ENCODE measurements at regions not wholly inside any gene's neighbourhood (a gene's known extent, or its start where the extent isn't known, plus 50 kb on each side); places are given as distances from the start of the nearest gene placed in this dataset.

DNA sequence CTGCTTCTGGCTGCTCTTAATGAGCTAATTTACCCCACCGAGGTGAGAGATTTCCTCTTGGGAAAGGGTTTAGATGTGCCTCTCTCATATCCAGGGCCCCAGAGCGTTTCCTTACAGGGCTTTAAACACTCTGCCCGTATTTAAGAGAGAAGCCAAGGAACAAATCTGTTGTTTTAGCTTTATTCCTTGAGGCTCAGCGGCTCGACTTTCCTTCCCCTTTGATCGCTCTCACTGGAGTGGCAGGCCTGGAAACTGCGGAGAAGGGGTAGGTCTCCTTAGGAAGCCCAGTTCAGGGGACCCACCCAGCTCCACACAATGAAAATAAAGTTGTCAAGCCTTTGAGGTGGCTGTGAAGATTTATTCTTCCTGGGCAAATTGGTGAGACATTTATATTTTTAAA is 132.0 kb upstream of the JAG1 start:
- DNase-seq (ENCODE audit: low read depth in 3 of 3), result no peak

DNA sequence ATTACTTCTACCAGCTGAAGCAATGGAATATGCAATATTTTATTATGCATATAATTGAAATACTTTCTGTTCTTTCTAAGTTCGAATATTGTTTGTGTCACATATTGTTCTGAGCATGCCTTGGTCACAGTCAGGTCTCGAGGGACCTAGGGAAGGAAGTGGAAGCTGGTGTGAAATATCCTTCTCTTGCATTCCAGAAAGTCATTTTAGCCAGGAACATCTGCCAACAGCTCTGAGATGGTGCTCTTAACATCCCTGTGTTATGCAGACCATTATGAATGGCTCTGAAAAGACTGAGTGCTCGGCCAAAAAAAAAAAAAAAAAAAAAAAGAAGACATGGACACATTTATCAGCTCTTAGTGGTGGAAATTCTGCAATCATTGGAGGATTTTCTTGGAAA is 132.7 kb upstream of the JAG1 start:
- no peak for DNase-seq (ENCODE audit: low read depth in 3 of 3)

DNA sequence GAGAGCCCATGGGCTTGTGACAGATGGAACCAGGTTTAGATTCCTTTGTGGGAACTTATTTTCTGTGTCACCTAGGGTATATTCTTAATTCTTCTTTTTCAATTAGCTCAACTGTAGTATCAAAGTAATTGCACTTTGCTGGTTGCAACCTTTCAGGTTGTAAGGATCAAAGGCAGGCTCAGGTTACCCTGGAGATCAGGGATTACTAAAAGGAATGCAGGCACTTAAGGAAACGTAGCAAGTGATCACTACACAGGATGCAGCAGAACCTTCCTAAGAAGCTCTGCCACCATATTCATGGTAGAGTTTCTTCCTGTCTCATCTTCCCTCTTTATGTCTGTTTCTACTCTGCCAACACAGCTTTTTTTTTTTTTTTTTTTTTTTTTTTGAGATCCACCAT is 133.2 kb upstream of the JAG1 start:
- no peak for DNase-seq (ENCODE audit: low read depth in 3 of 3)

DNA sequence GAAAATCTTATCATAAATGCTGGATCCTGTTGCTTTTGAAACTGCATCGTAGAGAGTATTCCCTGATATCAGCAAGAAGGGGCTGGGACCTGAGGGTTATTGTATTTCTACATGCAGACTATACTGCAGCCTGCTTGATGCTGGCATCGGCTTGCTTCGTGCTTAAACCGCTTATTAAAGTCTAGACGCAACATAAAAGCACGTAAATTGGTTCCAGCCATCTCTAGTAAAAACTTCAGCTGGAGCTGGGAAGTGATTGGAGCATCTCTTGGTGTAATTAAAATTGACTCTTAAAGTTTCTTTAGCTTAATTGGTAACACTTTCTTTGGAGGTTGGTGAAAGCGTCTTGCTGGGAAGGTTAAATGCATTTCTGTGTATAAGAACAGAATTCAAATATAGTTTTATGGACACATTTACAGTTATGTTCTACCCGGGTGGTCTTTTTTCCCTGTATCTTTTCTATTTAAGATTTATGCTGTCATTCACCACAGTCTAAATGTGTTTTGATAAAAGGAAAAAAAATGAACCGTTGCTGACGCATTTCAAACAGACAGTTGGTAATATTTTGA is 139.0 kb upstream of the JAG1 start:
- no peak for DNase-seq (ENCODE audit: low read depth in 3 of 3)

DNA sequence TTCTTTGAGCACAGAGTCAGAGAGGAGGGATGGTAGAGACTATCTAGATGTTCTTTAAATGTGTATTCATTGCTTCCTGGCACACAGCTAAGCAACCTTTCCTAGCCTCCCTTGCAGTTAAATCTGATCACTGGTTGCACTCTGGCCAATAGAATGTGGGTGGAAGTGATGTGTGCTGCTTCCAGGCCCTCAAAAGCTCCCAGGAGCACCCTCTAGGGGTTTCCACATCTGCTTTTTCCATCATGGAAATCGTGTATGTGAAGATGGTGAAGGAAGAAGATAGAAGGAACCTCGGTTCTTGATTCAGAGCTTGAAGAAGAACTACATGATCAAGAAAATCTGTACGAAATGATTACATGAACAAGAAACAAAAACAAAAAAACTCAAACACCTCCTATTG is 149.8 kb upstream of the JAG1 start:
- no peak for DNase-seq (ENCODE audit: low read depth in 3 of 3)

DNA sequence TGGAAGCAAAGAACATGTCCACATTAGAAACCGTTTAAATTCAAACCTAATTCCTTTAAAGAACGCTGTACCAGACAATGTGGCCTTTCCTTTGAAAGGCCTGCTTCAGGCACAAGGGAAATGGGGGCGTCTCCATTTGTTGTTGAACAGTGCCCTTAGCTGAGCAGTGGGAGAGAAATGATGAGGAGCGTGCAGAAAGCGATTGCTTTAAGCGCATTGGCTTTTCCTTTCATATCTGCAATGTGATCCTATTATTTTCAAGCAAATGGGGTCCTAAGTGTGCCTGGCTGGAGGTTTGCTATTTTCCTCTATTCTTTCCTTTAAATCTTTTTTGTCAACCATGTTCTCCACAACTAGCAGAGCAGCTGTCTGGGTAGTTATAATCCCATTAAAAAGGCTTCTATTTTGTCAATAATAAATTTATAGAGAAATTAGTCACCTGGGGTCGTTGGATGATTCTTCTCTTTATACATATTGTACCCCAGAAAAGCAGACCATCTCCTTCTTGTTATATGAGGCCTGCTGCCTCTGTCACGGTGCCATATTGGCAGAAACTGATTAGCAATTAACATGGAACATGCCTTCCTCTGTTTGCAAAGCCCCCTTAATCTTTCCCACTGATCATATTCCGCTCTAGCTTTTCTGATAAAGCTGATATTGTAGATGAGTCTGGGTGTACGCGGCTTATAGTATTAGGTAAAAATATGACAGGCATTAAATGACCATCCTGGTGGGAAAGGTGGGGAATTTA is 151.1 kb upstream of the JAG1 start:
- DNase-seq (ENCODE audit: low read depth in 3 of 3), result no peak

DNA sequence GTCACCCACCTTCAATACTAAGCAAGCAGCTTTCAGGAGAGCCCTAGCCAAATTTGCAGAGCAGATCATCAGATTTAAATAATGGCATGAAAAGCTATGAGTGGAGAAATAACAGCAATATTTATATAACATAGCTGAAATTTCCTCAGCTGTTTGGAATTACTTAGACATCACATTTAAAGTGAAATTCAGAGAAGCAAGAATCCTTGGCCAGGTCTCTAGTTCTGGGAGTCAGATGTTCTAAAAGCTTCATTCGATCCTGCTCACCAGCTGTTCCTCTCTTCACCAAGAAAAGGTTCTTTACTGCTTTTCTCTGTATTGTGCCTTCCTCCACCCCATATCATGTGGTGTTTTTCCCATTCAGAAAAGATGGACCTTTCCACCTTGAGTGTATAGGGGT is 152.3 kb upstream of the JAG1 start:
- no peak for DNase-seq (ENCODE audit: low read depth in 3 of 3)

DNA sequence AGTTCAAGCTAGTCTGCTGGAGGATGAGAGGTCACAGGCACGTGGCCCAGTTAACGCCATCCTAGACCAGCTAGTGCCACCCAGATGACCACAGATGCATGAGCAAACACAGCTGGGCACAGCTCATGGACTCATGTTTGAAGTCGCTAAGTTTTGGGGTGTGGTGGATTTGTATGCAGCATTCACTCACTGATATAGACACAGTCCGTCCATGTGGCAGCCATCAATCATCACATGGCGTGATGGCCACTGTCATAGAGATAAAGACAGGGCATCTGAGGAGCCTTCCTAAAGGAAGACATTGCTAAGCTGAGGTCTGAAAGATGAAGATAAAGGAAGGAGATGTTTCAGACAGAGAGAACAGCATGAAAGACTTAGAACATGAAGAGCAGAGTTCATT is 154.4 kb upstream of the JAG1 start:
- DNase-seq (ENCODE audit: low read depth in 3 of 3), result no peak

DNA sequence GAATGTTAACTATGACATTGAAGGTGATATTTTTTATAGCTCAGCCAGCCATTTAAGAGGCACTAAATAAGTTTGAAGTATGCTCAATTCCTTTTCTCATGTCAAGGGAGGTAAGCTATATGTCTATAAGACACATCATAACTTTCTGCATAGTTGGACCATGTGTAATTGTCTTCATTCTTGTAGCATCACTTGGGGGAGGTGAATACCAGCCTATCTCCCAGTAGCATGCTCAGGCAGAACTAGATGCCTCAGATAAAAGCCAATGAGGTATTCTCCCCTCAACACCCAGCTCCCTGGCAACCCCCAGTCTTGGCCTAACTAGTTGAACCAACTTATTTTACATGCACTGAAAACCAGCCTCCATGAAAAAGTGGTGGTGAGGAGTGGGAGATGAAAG is 158.3 kb upstream of the JAG1 start:
- no peak for DNase-seq (ENCODE audit: low read depth in 3 of 3)

DNA sequence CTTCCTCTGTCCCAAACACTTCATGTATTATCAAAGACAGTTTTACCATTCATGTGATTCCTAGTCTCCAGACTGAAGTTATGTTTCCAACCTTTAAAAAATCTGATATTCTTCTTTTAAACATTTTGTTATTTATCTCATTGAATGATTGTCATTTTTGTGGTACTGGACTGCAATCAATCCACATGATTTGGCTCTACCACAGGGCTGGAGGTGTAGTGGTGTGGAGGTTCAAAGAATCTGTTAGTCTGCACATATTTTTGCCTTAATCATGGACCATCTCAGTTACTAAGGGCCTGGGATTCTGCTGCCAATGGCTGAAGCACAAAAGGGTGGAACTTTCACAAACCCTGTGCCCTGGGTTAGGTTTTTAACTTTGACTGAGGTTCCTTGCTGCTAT is 164.1 kb upstream of the JAG1 start:
- DNase-seq (ENCODE audit: low read depth in 3 of 3), result no peak

DNA sequence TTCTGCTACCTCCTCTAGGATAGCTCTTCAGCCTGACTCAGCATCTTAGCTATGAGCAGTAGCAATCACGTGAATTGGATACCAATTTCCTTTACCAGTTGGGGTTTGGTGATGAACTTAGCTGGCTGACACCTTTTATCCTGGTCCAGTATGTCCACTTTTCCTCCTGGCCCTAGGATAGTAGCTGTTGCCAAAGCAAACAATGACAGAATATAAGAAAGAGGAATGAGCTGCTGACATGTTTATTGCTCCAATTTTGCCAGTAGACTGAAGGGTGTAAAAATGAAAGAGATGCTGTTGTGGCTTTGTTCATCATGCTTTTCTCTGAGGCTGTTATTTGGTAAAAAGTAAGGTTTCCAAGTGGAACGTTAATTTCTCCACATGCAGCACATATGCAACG is 168.3 kb upstream of the JAG1 start:
- no peak for DNase-seq (ENCODE audit: low read depth in 3 of 3)

DNA sequence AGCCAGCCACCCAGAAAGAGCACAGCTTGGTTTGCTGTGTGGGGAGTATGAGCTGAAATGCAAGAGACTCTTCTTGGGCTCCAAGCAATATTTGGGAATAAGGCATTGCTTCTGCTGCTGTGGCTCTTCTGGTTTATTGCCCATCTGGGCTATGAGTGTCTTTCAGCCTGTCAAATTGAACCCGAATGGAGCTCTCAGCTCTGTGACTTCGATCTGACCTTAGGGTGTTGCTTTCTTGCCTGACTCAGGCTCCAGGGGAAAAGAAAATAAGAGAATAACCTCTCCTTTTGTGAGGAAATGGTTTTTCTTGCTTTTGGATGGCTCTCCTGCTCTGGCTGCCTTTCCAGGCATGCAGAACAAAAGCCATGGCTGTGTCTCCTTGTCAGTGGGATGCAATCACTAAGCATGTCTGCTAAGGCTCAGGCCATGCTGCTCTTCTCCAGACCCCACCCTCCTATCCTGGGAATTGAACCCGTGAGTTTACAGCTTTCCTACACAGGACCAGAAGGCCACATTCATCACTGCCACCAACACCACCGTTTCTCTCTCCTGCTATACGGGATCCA is 169.4 kb upstream of the JAG1 start:
- DNase-seq (ENCODE audit: low read depth in 3 of 3), result no peak

DNA sequence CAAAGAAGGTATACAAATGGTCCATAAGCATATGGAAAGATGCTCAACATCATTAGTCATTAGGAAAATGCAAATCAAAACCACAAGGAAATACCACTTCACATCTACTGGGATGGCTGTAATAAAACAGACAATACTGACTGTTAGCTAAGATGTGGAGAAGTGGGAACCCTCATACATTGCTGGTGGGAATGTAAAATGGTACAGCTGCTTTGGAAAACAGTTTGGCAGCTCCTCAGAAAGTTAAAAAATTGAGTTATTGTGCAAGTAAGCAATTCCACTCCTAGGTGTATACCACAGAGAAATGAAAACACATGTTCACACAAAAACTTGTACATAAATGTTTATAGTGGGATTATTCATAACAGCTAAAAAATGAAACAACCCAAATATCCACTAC is 173.0 kb upstream of the JAG1 start:
- no peak for DNase-seq (ENCODE audit: low read depth in 3 of 3)

DNA sequence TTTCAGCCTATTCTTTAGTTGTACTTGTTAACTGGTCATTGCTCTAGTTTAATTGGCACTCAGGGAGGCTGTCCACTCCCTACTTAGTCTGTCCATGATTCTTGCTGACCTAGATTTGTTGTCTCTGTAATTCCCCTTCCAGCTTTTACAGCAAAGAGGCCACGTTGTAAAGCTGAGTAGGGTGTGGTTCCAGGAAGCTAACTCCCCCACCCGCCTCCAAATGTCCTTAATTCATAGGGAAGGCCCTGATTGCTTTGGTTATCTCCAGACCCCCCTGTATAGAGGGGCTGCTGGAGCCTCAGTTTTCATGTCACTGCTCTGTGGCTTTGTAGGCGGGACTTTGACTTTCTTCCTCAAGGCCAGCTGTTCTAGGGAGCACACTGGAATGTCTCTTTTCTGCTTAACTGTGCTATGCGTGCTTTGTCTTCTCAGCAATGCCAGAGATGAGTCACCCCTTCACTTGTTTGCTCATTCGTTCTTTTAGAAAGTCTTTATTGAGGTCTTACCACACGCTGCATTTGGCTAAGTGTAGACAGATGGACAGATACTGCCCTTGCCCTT is 175.1 kb upstream of the JAG1 start:
- no peak for DNase-seq (ENCODE audit: low read depth in 3 of 3)

DNA sequence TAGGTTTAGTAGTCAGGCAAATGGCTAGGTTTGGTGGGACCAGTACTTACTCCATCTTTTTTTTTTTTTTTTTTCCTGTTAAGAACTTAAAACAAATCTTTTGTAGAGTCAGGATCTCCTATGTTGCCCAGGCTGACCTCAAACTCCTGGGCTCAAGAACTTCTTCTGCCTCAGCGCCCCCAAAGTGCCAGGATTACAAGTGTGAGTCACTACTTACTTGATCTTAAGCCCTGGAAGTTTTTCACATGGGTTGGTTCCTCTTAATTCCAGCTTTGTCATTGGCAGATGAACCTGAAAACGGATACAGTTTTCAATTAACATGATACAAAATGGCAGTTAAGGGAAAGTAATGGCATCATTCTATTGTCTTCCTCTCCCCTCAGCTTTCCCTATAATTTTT is 179.4 kb upstream of the JAG1 start:
- DNase-seq (ENCODE audit: low read depth in 3 of 3), result no peak

DNA sequence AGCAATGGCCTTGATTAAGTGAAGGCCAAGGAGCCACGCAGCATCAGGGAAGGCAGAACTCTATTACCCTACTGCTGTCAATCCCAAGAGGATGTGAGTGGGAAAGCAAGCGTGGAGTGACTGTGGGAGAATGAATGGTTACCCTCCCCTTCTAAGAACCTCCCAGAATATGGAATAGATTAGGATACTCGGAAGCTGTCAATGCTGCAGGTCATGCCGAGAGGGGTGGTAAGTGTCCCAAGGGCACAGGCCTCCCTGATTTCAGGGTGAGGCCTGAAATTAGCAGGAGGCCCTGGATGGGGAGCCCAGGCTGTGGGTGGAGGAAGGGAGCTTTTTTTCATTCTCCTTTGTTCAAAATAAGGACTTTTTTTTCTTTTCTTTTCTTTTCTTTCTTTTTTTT is 179.9 kb upstream of the JAG1 start:
- DNase-seq (ENCODE audit: low read depth in 3 of 3), result no peak

DNA sequence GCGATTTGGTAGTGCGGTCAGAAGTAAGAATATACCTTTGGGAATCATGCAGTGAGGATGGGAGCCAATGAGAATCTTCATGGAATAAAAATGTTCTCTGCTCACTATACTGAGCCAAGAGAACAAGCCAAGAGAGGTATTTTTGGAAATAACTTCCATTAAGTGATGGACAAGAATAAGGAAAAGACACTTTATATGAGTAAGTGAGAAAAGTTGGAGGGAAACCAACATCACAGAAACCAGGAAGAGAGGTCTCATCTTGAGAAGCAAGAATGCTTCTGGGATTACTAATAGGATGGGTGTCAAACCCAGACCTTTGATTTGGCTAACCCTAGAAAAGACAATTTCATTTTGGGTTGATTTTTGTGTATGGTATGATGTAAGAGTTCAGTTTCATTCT is 181.2 kb upstream of the JAG1 start:
- DNase-seq (ENCODE audit: low read depth in 3 of 3), result no peak

DNA sequence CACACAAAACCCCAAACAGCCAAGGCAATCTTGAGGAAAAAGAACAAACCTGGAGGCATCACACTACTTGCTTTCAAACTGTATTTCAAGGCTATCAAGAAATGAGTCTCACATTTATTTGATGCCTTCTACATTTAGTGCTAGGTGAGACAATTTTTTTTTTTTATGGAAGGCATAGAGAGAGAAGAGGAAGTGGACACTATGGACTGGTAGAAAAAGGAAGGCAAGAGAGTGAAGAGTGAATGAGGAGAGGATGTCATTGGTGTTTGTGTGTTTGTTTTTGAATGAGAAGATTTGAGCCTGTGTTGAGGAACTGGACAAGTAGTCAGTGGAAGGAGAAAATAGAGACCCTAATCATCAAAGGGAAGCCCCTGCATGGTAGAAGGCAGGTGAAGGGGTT is 182.0 kb upstream of the JAG1 start:
- DNase-seq (ENCODE audit: low read depth in 3 of 3), result no peak

DNA sequence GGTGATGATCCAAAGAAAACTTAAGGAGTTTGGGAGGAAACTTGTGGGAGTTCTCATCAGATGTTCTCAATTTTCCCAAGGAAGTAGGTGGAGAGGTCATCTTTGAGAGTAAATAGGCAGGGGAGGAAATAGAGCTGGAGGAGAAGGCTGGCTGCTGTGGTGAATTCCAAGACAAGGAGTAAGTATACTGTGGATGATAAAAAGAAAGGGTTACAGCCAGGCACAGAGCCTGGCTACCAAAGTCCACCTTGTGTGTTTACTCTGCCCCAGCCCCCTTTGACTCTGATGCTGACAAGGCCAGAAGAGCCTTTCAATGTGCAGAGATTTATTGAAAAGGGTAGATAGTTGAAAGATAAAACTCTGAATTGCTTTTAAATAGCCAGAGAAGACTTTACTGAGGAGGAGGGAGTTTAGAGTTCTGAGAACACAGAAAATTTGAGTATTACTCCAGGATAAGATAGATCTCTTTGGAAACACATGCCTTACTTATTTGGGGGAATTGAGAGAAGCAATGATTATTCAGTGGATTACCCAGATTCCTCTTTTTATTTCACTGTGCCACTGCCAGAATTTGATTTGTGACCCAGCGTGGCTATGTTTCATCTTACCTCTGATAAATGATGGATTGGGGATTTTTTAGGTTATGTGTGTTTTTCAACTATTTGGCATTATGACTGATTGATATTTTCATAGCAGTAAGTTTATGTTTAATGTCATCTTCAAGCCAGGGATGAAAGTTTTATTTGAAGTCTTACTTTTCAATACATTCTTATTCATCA is 182.6 kb upstream of the JAG1 start:
- DNase-seq (ENCODE audit: low read depth in 3 of 3), result no peak

DNA sequence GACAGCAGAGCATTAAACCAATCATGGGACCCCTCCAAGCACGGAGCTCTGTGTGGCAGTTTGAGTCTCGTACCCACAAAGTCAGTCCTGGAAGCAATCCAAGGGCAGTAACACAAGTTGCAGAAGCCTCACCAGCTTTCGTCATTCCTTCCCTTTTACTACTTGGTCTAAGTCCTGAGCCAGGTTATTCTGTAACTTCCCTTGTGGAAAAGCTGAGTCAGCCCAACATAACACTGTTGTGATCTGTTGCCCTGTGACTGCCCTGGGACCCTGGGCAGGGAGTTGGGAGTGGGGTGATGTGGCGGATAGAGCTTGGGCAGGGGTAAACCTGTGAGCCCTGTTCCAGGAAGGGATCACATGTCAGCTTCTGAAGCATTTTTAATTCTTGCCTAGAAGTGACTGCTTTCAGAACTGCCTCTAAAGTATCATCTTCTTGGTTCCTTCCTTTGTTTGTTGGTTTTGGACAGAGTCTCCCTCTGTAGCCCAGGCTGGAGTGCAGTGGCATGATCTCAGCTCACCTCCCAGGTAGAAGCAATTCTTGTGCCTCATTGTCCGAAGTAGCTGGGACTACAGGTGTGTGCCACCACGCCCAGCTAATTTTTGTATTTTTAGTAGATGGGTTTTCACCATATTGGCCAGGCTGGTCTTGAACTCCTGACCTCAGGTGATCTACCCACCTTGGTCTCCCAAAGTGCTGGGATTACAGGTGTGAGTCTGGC is 183.7 kb upstream of the JAG1 start:
- no peak for DNase-seq (ENCODE audit: low read depth in 3 of 3)

DNA sequence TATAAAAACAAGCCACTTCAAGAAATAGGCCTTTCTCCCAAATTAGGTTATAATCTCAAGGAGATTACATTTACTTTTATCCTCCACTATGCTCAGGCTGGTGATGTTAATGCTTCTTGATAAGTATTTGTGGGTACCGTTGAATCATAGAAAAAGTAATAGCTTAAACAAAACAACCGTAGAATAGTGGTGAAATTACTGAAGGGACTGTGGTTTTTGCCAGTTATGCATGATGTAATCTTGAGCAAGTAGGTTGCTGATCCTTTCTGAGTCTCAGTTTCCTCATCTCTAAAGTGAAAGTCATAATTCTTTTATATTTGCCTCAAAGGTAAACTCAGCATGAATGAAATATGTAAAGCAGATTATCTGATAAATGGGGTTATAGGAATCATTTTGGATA is 187.3 kb upstream of the JAG1 start:
- no peak for DNase-seq (ENCODE audit: low read depth in 3 of 3)

DNA sequence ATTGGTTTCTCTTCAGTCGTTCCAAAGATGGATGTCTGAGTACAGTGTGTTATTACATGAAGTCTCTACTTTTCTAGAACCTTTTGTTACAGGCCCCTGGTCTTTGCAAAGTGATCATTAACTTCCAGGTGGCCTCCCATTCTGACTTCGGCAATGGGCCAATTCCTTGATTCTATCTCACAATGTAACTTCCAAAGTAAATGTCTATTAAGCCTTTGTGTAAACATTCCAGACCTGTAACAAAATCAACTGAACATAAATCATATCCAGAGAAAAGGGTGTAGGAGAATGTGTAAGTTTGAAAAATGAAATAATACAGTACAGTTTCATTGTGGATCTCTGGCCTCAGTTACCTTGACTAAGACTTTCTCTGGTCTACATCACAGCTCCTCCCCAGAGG is 187.8 kb upstream of the JAG1 start:
- DNase-seq (ENCODE audit: low read depth in 3 of 3), result no peak

All from stimulated activated CD4-positive, alpha-beta T cell treated with anti-CD3 and anti-CD28 coated beads, TNF-alpha, amount 100 ng/mL, for 48 hours (primary cell).